IMR-90 (cell line): ENCODE measurements at regions not wholly inside any gene's neighbourhood (a gene's known extent, or its start where the extent isn't known, plus 50 kb on each side); places are given as distances from the start of the nearest gene placed in this dataset.

Experiments
- ATAC-seq: fragments of 200-7000 bp; cut with Tn5 transposase; 2 replicates; pipeline ENCODE4 v1.9.1; 2020; ENCODE audit warnings: low read depth, mild to moderate bottlenecking, moderate library complexity
- BruUV-seq: library from RNA; stranded (reverse); fragments of 400-500 nt; replicated peaks from 2 replicates; lab custom pipeline; 2021; lab: Mats Ljungman, UMichigan
- CTCF ChIA-PET: fragments of 300-600 bp; formaldehyde crosslinking; extraction: SDS; loops from one replicate; lab custom pipeline; 2021; ENCODE audit warnings: antibody characterized with exemption; lab: Yijun Ruan, JAX
- POLR2A ChIA-PET: fragments of 300-600 bp; sonication (Branson Sonifier 250); formaldehyde crosslinking; loops from one replicate; lab custom pipeline; 2022; ENCODE audit warnings: antibody characterized with exemption; ENCODE audit not compliant: unreplicated experiment; lab: Charles Lee
- DNase-seq: peaks from one replicate; pipeline ENCODE4 v3.0.0; 2013
- H2AFZ ChIP-seq: replicated peaks from 2 replicates; pipeline ENCODE3; 2013; ENCODE audit warnings: low read length, mild to moderate bottlenecking; ENCODE audit not compliant: poor library complexity
- H2AK5ac ChIP-seq: 2 replicates; pipeline ENCODE4 v1.6.1; 2013; ENCODE audit warnings: low read depth, low read length, inconsistent platforms
- H2AK9ac ChIP-seq: replicated peaks from 2 replicates; pipeline ENCODE3; 2013; ENCODE audit warnings: mild to moderate bottlenecking, low read depth, low read length, moderate library complexity; ENCODE audit not compliant: poor library complexity
- H2BK120ac ChIP-seq: 2 replicates; pipeline ENCODE4 v1.6.1; 2013; ENCODE audit warnings: low read depth, low read length, inconsistent platforms
- H2BK15ac ChIP-seq: 3 replicates; pipeline ENCODE4 v1.6.1; 2013; ENCODE audit warnings: low read depth, low read length, inconsistent platforms
- H2BK20ac ChIP-seq: 2 replicates; pipeline ENCODE4 v1.6.1; 2013; ENCODE audit warnings: low read depth, mild to moderate bottlenecking, inconsistent platforms, low read length, moderate library complexity
- H2BK5ac ChIP-seq: 2 replicates; pipeline ENCODE4 v1.6.1; 2013; ENCODE audit warnings: mild to moderate bottlenecking, low read depth, low read length, inconsistent platforms; ENCODE audit not compliant: poor library complexity, severe bottlenecking
- H3K14ac ChIP-seq: replicated peaks from 2 replicates; pipeline ENCODE4 v1.6.1; 2013; ENCODE audit warnings: low read depth, low read length, inconsistent platforms
- H3K18ac ChIP-seq: 2 replicates; pipeline ENCODE4 v1.6.1; 2013; ENCODE audit warnings: low read depth, low read length, control low read depth
- H3K23ac ChIP-seq: 2 replicates; pipeline ENCODE4 v1.6.1; 2013; ENCODE audit warnings: low read depth, low read length, inconsistent platforms
- H3K27ac ChIP-seq: 2 replicates; pipeline ENCODE4 v1.5.1; 2013; ENCODE audit warnings: mild to moderate bottlenecking, control low read depth, low read length; ENCODE audit not compliant: insufficient read depth
- H3K27me3 ChIP-seq: 2 replicates; pipeline ENCODE4 v1.6.1; 2013; ENCODE audit warnings: low read length; ENCODE audit not compliant: control insufficient read depth, insufficient read depth
- H3K36me3 ChIP-seq: 2 replicates; pipeline ENCODE4 v1.6.1; 2013; ENCODE audit warnings: low read length, mixed read lengths; ENCODE audit not compliant: control insufficient read depth, insufficient read depth
- H3K4ac ChIP-seq: 2 replicates; pipeline ENCODE4 v1.6.1; 2013; ENCODE audit warnings: low read depth, low read length, inconsistent platforms
- H3K4me1 ChIP-seq: 2 replicates; pipeline ENCODE4 v1.6.1; 2013; ENCODE audit warnings: low read length, mixed read lengths; ENCODE audit not compliant: control insufficient read depth, insufficient read depth
- H3K4me2 ChIP-seq: 2 replicates; pipeline ENCODE4 v1.6.1; 2013; ENCODE audit warnings: low read depth, mild to moderate bottlenecking, control low read depth, low read length, moderate library complexity
- H3K4me3 ChIP-seq: 2 replicates; pipeline ENCODE4 v1.5.1; 2013; ENCODE audit warnings: low read depth, mild to moderate bottlenecking, control low read depth, low read length, moderate library complexity; ENCODE audit not compliant: insufficient read depth
- H3K56ac ChIP-seq: 2 replicates; pipeline ENCODE4 v1.6.1; 2013; ENCODE audit warnings: low read length, inconsistent platforms; ENCODE audit not compliant: insufficient read depth; ENCODE audit errors: extremely low read depth
- H3K79me1 ChIP-seq, 2 experiments: 2 replicates each; pipeline ENCODE4 v1.6.1; 2013; ENCODE audit warnings: low read length in 2 of 2, inconsistent platforms in 1 of 2, low read depth in 1 of 2
- H3K9ac ChIP-seq: 2 replicates; pipeline ENCODE4 v1.6.1; 2013; ENCODE audit warnings: low read depth, low read length, control low read depth
- H3K9me1 ChIP-seq: 2 replicates; pipeline ENCODE4 v1.6.1; 2013; ENCODE audit warnings: low read length, inconsistent platforms; ENCODE audit not compliant: insufficient read depth
- H3K9me3 ChIP-seq: 2 replicates; pipeline ENCODE4 v1.6.1; 2013; ENCODE audit warnings: low read length; ENCODE audit not compliant: control insufficient read depth, insufficient read depth
- H4K20me1 ChIP-seq: 2 replicates; pipeline ENCODE4 v1.6.1; 2013; ENCODE audit warnings: low read length, inconsistent platforms; ENCODE audit not compliant: insufficient read depth
- H4K5ac ChIP-seq: 2 replicates; pipeline ENCODE4 v1.6.1; 2013; ENCODE audit warnings: mild to moderate bottlenecking, low read depth, low read length, control low read depth
- H4K8ac ChIP-seq, 2 experiments: 2 replicates each; pipeline ENCODE4 v1.6.1; 2013; ENCODE audit warnings: low read depth in 2 of 2, low read length in 2 of 2, control low read depth in 1 of 2, inconsistent platforms in 1 of 2
- H4K91ac ChIP-seq: 2 replicates; pipeline ENCODE4 v1.6.1; 2013; ENCODE audit warnings: low read depth, low read length, inconsistent platforms; ENCODE audit not compliant: insufficient read depth
- CEBPB ChIP-seq: IDR thresholded peaks from 2 replicates; pipeline ENCODE4 v1.6.1; 2012; ENCODE audit warnings: low read depth, low read length, improper control_type of control experiment
- MAZ ChIP-seq: IDR thresholded peaks from 2 replicates; pipeline ENCODE4 v1.6.1; 2012; ENCODE audit warnings: low read depth, mild to moderate bottlenecking, low read length, improper control_type of control experiment, moderate library complexity, borderline replicate concordance
- WGBS, 2 experiments: methylation state at CpG; one replicate each; pipeline versions ENCODE4 v1.1.5 to v1.1.7; 2013; ENCODE audit warnings: missing lambda C conversion rate in 2 of 2; ENCODE audit not compliant: insufficient read length in 1 of 2; ENCODE audit errors: extremely low coverage in 2 of 2; 5-methylcytosine and 5-hydroxymethylcytosine counted together
- dilution Hi-C: fragments of 300-500 bp; cut with HindIII; formaldehyde crosslinking; loops from one replicate; pipeline ENCODE4 v1.14.3; 2018; ENCODE audit warnings: low sequenced_read_pairs; ENCODE audit not compliant: unreplicated experiment
- in situ Hi-C: fragments of 300-500 bp; cut with MboI; formaldehyde crosslinking; loops from 3 replicates; pipeline ENCODE4 v1.14.3; 2019; ENCODE audit warnings: low sequenced_read_pairs, inconsistent platforms, mixed read lengths
- intact Hi-C: fragments of 100-400 bp; cut with micrococcal nuclease; formaldehyde crosslinking; loops from 2 replicates; pipeline ENCODE4 v1.10.0; 2022

DNA sequence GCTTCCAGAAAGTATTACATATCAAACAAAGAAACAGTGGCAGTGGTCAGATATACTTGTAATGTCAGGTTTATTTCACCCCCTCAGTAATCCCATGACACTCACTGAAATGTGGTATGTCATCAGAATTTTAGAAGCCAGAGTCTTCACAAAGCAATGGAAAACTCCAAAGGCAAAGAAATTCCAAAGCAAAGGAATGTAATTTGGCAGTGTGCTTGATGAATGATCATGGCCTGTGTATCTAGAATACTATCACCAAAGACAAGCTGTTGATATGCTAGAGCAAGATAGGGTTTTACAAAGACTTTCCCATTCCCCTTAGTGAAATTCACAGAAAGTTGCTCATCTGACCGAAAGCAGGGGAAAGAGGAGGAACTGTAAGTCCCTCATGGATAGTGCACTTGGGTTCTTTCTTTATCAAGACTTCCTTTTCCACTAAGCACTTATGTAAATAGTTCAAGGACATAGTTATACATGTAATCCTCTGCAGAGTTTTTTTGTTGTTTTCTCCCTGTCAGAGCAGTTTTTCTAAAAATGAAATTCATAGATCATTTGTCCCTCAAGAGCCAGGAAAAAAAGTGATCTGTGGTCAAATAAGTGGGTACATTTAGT lies 243.4 kb downstream of the NHLRC3 start:
- Histone ChIP-seq H4K20me1 (no peaks in the 10 kb centered on the region), H3K23ac (no peak overlapping the region), H2BK5ac (no peak overlapping the region), H3K4me3 (no peak overlapping the region), H3K4me1 (no peaks in the 10 kb centered on the region), H2BK120ac (no peak overlapping the region), H3K4me2 (no peak overlapping the region), H2BK15ac (no peak overlapping the region), H3K27ac (no peak overlapping the region), H3K9me1 (no peaks in the 10 kb centered on the region), H4K91ac (no peak overlapping the region), H2BK20ac (no peak overlapping the region), H3K18ac (no peak overlapping the region), H3K36me3 (no peaks in the 10 kb centered on the region), H3K79me1 (no peaks in the 10 kb centered on the region), H4K8ac (no peak overlapping the region), H3K9me3 (no peaks in the 10 kb centered on the region), H2AK5ac (no peak overlapping the region), H3K56ac (no peak overlapping the region), H2AFZ (no peak overlapping the region), H4K5ac (no peak overlapping the region), H3K9ac (no peak overlapping the region), H3K4ac (no peak overlapping the region), H2AK9ac (no peak overlapping the region), H3K14ac (no peak overlapping the region), H3K27me3 (no peaks in the 10 kb centered on the region; the same call in 1 of the 2 replicates)
- CTCF ChIA-PET = no interaction called here
- intact Hi-C loops = no loop called here
- no CpG with 5 or more reads among the region's 1 CpG for WGBS, 2 experiments
- DNase-seq = no peak
- TF ChIP-seq MAZ = no peak
- no peak for TF ChIP-seq CEBPB
- in situ Hi-C loops = loop anchor here (5.0 kb wide), 1 partner anchor 331 kb away; no protein-coding TSS in a partner anchor
- dilution Hi-C loops = no loop called here
- BruUV-seq = no TSS peak
- POLR2A ChIA-PET = no interaction called here
- no peak for ATAC-seq
